CD4-positive, CD25-positive, alpha-beta regulatory T cell (primary cell): ENCODE measurements at regions not wholly inside any gene's neighbourhood (a gene's known extent, or its start where the extent isn't known, plus 50 kb on each side); places are given as distances from the start of the nearest gene placed in this dataset.

ENCODE experiments used
- ATAC-seq, 2 donors: fragments of 150-1000 bp; cut with Tn5 transposase; one replicate each; pipeline ENCODE4 v1.10.0; 2021; ENCODE audit warnings: low read depth in 2 of 2, moderate number of reproducible peaks in 2 of 2, moderate library complexity in 1 of 2
- DNase-seq, 3 donors: peaks; one replicate each; pipeline versions ENCODE4 v3.0.0 to v3.0.0-alpha.2; 2012 to 2022; ENCODE audit warnings: mixed read lengths in 1 of 3
- H3K27ac ChIP-seq: one replicate; pipeline ENCODE4 v1.7.0; 2013; ENCODE audit warnings: mild to moderate bottlenecking, low read length; ENCODE audit not compliant: insufficient read depth, poor library complexity, severe bottlenecking
- H3K27me3 ChIP-seq: one replicate; pipeline ENCODE4 v1.7.0; 2013; ENCODE audit warnings: low read length; ENCODE audit not compliant: control insufficient read depth, insufficient read depth
- H3K36me3 ChIP-seq: one replicate; pipeline ENCODE4 v1.7.0; 2013; ENCODE audit warnings: mild to moderate bottlenecking, low read length, moderate library complexity; ENCODE audit not compliant: control insufficient read depth, insufficient read depth
- H3K4me1 ChIP-seq: 2 replicates; pipeline ENCODE4 v1.7.0; 2013; ENCODE audit warnings: mild to moderate bottlenecking, low read length; ENCODE audit not compliant: insufficient read depth, control insufficient read depth, poor library complexity, severe bottlenecking
- H3K4me3 ChIP-seq: one replicate; pipeline ENCODE4 v1.7.0; 2013; ENCODE audit warnings: low read depth, mild to moderate bottlenecking, low read length, moderate library complexity
- H3K9me3 ChIP-seq, 2 experiments: 1 replicate in 1 of 2; 2 replicates in 1 of 2; pipeline ENCODE4 v1.7.0; 2013; ENCODE audit warnings: low read length in 2 of 2, mild to moderate bottlenecking in 1 of 2, moderate library complexity in 1 of 2; ENCODE audit not compliant: control insufficient read depth in 2 of 2
- H3K27ac Mint-ChIP-seq, 3 donors: one replicate each; pipeline ENCODE4 v1.8.0; 2020 to 2022; ENCODE audit warnings: mild to moderate bottlenecking in 3 of 3, mixed read lengths in 3 of 3, moderate library complexity in 2 of 3
- H3K27me3 Mint-ChIP-seq: one replicate; pipeline ENCODE4 v1.8.0; 2022; ENCODE audit warnings: mild to moderate bottlenecking, mixed read lengths
- H3K36me3 Mint-ChIP-seq: one replicate; pipeline ENCODE4 v1.8.0; 2020; ENCODE audit warnings: mixed read lengths
- H3K4me1 Mint-ChIP-seq, 4 donors: one replicate each; pipeline ENCODE4 v1.8.0; 2020 to 2022; ENCODE audit warnings: mixed read lengths in 4 of 4, mild to moderate bottlenecking in 1 of 4
- H3K4me3 Mint-ChIP-seq, 4 donors: one replicate each; pipeline ENCODE4 v1.8.0; 2020 to 2022; ENCODE audit warnings: mild to moderate bottlenecking in 4 of 4, mixed read lengths in 4 of 4, moderate library complexity in 3 of 4
- H3K9me3 Mint-ChIP-seq, 7 donors: one replicate each; pipeline ENCODE4 v1.8.0; 2020 to 2022; ENCODE audit warnings: mixed read lengths in 7 of 7, mild to moderate bottlenecking in 3 of 7, moderate library complexity in 2 of 7

- DNase-seq: no peak
- Histone ChIP-seq H3K9me3 (no peaks in the 10 kb centered on the region), H3K4me1 (no peaks in the 10 kb centered on the region), H3K27me3 (no peaks in the 10 kb centered on the region), H3K27ac (no peak overlapping the region), H3K36me3 (no peaks in the 10 kb centered on the region), H3K4me3 (no peak overlapping the region)
- no peak overlapping the region for H3K27ac Mint-ChIP-seq
- H3K4me1 Mint-ChIP-seq: no peaks in the 10 kb centered on the region
- no peaks in the 10 kb centered on the region for H3K27me3 Mint-ChIP-seq
- ATAC-seq: no peak
- H3K9me3 Mint-ChIP-seq: peaks cover under 1 to 19% (median 7%) of the 10 kb centered on the region in 7 donors
- no peaks in the 10 kb centered on the region for H3K36me3 Mint-ChIP-seq
- no peak overlapping the region for H3K4me3 Mint-ChIP-seq
Measured at GRCh38 chr1:191206513-191207207, 729.0 kb upstream of the BRINP3 start.

GRCh38 chr1:191222206-191222605 is 744.5 kb upstream of the BRINP3 start:
- Mint-ChIP-seq H3K36me3 (no peaks in the 10 kb centered on the region), H3K4me3 (no peak overlapping the region), H3K27me3 (no peaks in the 10 kb centered on the region), H3K27ac (no peak overlapping the region), H3K4me1 (no peaks in the 10 kb centered on the region), H3K9me3 (peaks cover 0 to 19% (median 5%) of the 10 kb centered on the region in 7 donors)
- Histone ChIP-seq H3K9me3 (peaks cover under 1 to 2% of the 10 kb centered on the region in 2 experiments), H3K4me3 (no peak overlapping the region), H3K4me1 (no peaks in the 10 kb centered on the region), H3K27me3 (no peaks in the 10 kb centered on the region), H3K27ac (no peak overlapping the region), H3K36me3 (no peaks in the 10 kb centered on the region)
- no peak for ATAC-seq
- DNase-seq: no peak

GRCh38 chr1:191240925-191241324 is 763.3 kb upstream of the BRINP3 start:
- Mint-ChIP-seq H3K27me3 (no peaks in the 10 kb centered on the region), H3K27ac (no peak overlapping the region), H3K36me3 (no peaks in the 10 kb centered on the region), H3K9me3 (peaks cover 0 to 16% (median 6%) of the 10 kb centered on the region in 7 donors), H3K4me1 (no peaks in the 10 kb centered on the region), H3K4me3 (no peak overlapping the region)
- ATAC-seq (no peak), DNase-seq (no peak)
- Histone ChIP-seq H3K27ac (no peak overlapping the region), H3K9me3 (peaks cover 0 to 2% of the 10 kb centered on the region in 2 experiments), H3K36me3 (no peaks in the 10 kb centered on the region), H3K4me3 (no peak overlapping the region), H3K27me3 (no peaks in the 10 kb centered on the region), H3K4me1 (no peaks in the 10 kb centered on the region)

- no peak overlapping the region for H3K4me3 Mint-ChIP-seq
- no peak overlapping the region for H3K27ac Mint-ChIP-seq
- Histone ChIP-seq H3K27ac (no peak overlapping the region), H3K9me3 (peaks cover 0 to 4% of the 10 kb centered on the region in 2 experiments), H3K4me3 (no peak overlapping the region), H3K36me3 (no peaks in the 10 kb centered on the region), H3K27me3 (no peaks in the 10 kb centered on the region), H3K4me1 (no peaks in the 10 kb centered on the region)
- ATAC-seq (no peak), DNase-seq (no peak)
- H3K9me3 Mint-ChIP-seq: peaks cover 5 to 42% (median 10%) of the 10 kb centered on the region in 7 donors
- H3K27me3 Mint-ChIP-seq: no peaks in the 10 kb centered on the region
- H3K36me3 Mint-ChIP-seq: no peaks in the 10 kb centered on the region
- no peaks in the 10 kb centered on the region for H3K4me1 Mint-ChIP-seq
Measured at GRCh38 chr1:191255354-191256054, 777.8 kb upstream of the BRINP3 start.

- Mint-ChIP-seq H3K36me3 (no peaks in the 10 kb centered on the region), H3K27me3 (no peaks in the 10 kb centered on the region), H3K27ac (no peak overlapping the region), H3K4me3 (no peak overlapping the region), H3K9me3 (peaks cover 2 to 42% (median 10%) of the 10 kb centered on the region in 7 donors), H3K4me1 (no peaks in the 10 kb centered on the region)
- ATAC-seq (no peak), DNase-seq (no peak)
- no peak overlapping the region for H3K27ac ChIP-seq
- peaks cover 0 to 2% of the 10 kb centered on the region in 2 experiments for H3K9me3 ChIP-seq
- no peaks in the 10 kb centered on the region for H3K27me3 ChIP-seq
- H3K4me1 ChIP-seq: no peaks in the 10 kb centered on the region
- H3K4me3 ChIP-seq: no peak overlapping the region
- H3K36me3 ChIP-seq: no peaks in the 10 kb centered on the region
Measured at GRCh38 chr1:191256917-191257316, 779.3 kb upstream of the BRINP3 start.

- H3K9me3 Mint-ChIP-seq: peaks cover 4 to 37% (median 8%) of the 10 kb centered on the region in 7 donors
- H3K36me3 Mint-ChIP-seq: no peaks in the 10 kb centered on the region
- H3K27me3 Mint-ChIP-seq: no peaks in the 10 kb centered on the region
Measured at GRCh38 chr1:191260056-191260455, 782.4 kb upstream of the BRINP3 start.

GRCh38 chr1:191261111-191261510 is 783.4 kb upstream of the BRINP3 start:
- no peaks in the 10 kb centered on the region for H3K4me1 ChIP-seq
- no peak for DNase-seq
- no peaks in the 10 kb centered on the region for H3K36me3 ChIP-seq
- H3K4me1 Mint-ChIP-seq: no peaks in the 10 kb centered on the region
- H3K9me3 Mint-ChIP-seq: peaks cover 4 to 31% (median 10%) of the 10 kb centered on the region in 7 donors
- no peak for ATAC-seq
- no peaks in the 10 kb centered on the region for H3K27me3 ChIP-seq
- H3K36me3 Mint-ChIP-seq: no peaks in the 10 kb centered on the region
- no peak overlapping the region for H3K4me3 Mint-ChIP-seq
- no peak overlapping the region for H3K4me3 ChIP-seq
- no peaks in the 10 kb centered on the region for H3K9me3 ChIP-seq
- H3K27ac Mint-ChIP-seq: no peak overlapping the region
- no peak overlapping the region for H3K27ac ChIP-seq
- no peaks in the 10 kb centered on the region for H3K27me3 Mint-ChIP-seq

More at GRCh38 chr1:191260056-191260455, 782.4 kb upstream of the BRINP3 start:
- H3K27ac Mint-ChIP-seq: no peak overlapping the region
- Histone ChIP-seq H3K27ac (no peak overlapping the region), H3K36me3 (no peaks in the 10 kb centered on the region), H3K27me3 (no peaks in the 10 kb centered on the region), H3K9me3 (peaks cover 0 to 2% of the 10 kb centered on the region in 2 experiments), H3K4me1 (no peaks in the 10 kb centered on the region), H3K4me3 (no peak overlapping the region)
- H3K4me1 Mint-ChIP-seq: no peaks in the 10 kb centered on the region
- ATAC-seq (no peak), DNase-seq (no peak)
- H3K4me3 Mint-ChIP-seq: no peak overlapping the region
